GM21526 (cell line): ENCODE measurements at regions not wholly inside any gene's neighbourhood (a gene's known extent, or its start where the extent isn't known, plus 50 kb on each side); places are given as distances from the start of the nearest gene placed in this dataset.
"Not testable (repeated sequence)": the region's sequence is repeated elsewhere in the genome, so short reads cannot be mapped to it uniquely, and the experiment has no call there.

Experiments used
- ATAC-seq: cut with Tn5 transposase; IDR thresholded peaks from one replicate; pipeline ENCODE4 v1.9.1; 2021; ENCODE audit warnings: moderate library complexity; ENCODE audit not compliant: unreplicated experiment, low FRiP score

- no peak for ATAC-seq
Observed at GRCh38 chr7:155953501-155953778, 141.2 kb upstream of the SHH start.

- no peak for ATAC-seq
Observed at GRCh38 chr7:155951554-155952158, 139.4 kb upstream of the SHH start.

- ATAC-seq = no peak
Observed at GRCh38 chr7:155950898-155951553, 138.8 kb upstream of the SHH start.

- ATAC-seq = no peak
Observed at GRCh38 chr7:155948845-155949244, 136.6 kb upstream of the SHH start.

- ATAC-seq = no peak
Observed at GRCh38 chr7:155948423-155948822, 136.2 kb upstream of the SHH start.

- no peak for ATAC-seq
Observed at GRCh38 chr7:155947051-155947450, 134.8 kb upstream of the SHH start.

GRCh38 chr7:155945670-155946325 is 133.5 kb upstream of the SHH start:
- no peak for ATAC-seq

GRCh38 chr7:155944901-155945300 is 132.6 kb upstream of the SHH start:
- no peak for ATAC-seq

GRCh38 chr7:155943251-155943899 is 131.1 kb upstream of the SHH start:
- no peak for ATAC-seq

- ATAC-seq = no peak
Observed at GRCh38 chr7:155942226-155942950, 130.1 kb upstream of the SHH start.

GRCh38 chr7:155941688-155942087 is 129.4 kb upstream of the SHH start:
- no peak for ATAC-seq

GRCh38 chr7:155939350-155939749 is 127.1 kb upstream of the SHH start:
- ATAC-seq = no peak

- no peak for ATAC-seq
Observed at GRCh38 chr7:155938129-155938528, 125.9 kb upstream of the SHH start.

GRCh38 chr7:155935726-155936125 is 123.5 kb upstream of the SHH start:
- ATAC-seq = no peak

- ATAC-seq = no peak
Observed at GRCh38 chr7:155935005-155935557, 122.8 kb upstream of the SHH start.

GRCh38 chr7:155932324-155932723 is 120.1 kb upstream of the SHH start:
- ATAC-seq = not testable (repeated sequence)

GRCh38 chr7:155931396-155932085 is 119.3 kb upstream of the SHH start:
- ATAC-seq = no peak

- no peak for ATAC-seq
Observed at GRCh38 chr7:155930527-155930926, 118.3 kb upstream of the SHH start.

- no peak for ATAC-seq
Observed at GRCh38 chr7:155930061-155930460, 117.8 kb upstream of the SHH start.

GRCh38 chr7:155928583-155928982 is 116.3 kb upstream of the SHH start:
- no peak for ATAC-seq
